Amniotic stem cell (primary cell): ENCODE measurements at regions not wholly inside any gene's neighbourhood (a gene's known extent, or its start where the extent isn't known, plus 50 kb on each side); places are given as distances from the start of the nearest gene placed in this dataset.

ENCODE experiments used
- DNase-seq: peaks from one replicate; lab custom pipeline; 2025; lab: John Stamatoyannopoulos, UW

DNA sequence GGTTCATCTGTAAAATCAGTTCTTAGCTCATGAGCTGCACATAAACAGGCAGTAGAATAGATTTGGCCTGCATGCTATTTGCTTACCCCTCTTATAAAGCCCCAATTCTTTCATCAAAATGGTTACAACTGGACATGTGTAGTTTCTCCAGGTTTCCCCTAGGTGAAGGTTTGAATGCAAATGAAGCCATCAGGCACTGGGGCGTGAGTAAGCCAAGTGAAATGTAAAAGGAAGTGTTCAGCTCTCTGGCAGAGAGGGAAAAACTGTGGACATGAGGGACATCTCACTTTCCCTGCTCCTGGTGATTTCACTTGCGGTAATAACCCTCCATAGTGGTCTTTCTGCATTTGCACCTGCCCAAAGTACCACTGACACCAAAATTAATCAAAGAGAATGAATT, 1402.3 kb upstream of the LRRTM1 start:
- DNase-seq, result no peak

DNA sequence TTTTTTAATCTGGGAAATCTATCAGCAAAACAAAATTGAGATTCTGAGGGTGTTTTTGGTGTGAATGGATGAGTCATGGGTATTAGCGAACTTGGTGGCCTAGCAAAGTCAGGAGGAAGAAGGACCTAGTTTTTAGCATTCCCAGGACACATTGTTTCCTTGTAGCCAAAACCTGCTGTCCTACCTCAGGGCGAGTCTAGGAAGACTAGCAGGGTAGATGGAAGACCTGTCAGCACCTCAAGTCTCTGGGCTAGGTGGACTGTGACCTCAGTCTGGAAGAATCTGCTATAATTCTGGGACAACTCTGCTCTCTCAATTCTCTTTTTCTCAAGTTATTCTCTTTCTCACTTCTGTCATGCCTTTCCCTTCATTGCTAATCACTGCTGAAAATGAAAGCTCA, 1399.3 kb upstream of the LRRTM1 start:
- no peak for DNase-seq

DNA sequence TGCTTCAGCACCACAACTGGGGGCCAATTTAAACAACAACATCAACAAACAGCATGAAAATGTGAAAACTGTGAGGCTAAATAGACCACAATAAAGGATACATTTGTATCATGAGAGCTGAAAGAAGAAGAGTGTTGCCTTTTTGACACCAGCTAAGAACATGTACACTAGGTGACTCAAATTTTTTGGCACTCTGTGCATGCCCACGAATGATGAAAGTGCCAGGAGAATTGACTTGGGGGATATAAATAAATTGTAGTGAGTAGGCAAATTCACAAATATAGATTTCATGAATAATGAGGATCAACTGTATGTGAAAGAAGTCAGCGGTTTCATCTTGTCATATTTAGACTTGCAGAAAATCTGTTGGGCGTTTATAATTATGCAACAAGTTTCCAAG, 1388.0 kb upstream of the LRRTM1 start:
- DNase-seq, result no peak

GRCh38 chr2:81675641-81676040, 1371.1 kb upstream of the LRRTM1 start:
- DNase-seq, result no peak

- DNase-seq, result no peak
These were observed 1368.4 kb upstream of the LRRTM1 start for GRCh38 chr2:81672923-81673322.

GRCh38 chr2:81672516-81672915, 1368.0 kb upstream of the LRRTM1 start:
- DNase-seq, result no peak

DNA sequence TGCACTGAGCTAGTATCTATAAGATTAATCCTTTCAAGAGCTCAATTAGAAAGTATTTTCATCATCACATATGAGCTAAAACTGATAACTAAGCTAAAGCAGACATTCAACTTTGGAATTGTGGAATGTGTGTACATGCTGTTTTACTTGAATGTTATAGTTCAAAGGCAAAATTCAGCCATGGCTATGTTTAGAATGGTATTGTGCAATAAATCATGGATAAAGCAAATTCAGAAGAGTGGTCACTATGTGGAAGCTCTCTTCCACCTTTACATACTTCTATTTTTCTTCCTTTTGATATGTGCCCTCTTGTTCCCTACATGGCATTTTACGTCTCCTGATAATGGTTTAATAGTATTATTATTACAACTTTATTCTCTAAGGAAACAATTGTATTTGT, 1366.3 kb upstream of the LRRTM1 start:
- no peak for DNase-seq

GRCh38 chr2:81661081-81661480, 1356.5 kb upstream of the LRRTM1 start:
- DNase-seq, result no peak

DNA sequence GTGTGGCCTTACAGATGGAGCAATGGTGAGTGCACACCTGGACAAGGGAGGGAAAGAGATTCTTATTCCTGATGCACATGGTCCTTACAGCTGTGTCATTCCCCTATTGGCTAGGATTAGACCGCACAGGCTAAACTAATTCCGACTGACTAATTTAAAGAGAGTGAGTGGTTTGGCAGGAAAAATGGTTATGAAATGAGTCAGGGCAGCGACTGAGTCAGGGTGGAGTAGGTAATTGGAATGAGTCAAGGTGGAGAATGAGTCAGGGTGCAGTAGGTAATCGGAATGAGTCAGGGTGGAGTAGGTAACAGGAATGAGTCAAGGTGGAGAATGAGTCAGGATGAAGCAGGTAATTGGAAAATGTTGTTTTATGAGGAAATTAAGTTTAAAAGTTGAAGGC, 1353.7 kb upstream of the LRRTM1 start:
- no peak for DNase-seq

DNA sequence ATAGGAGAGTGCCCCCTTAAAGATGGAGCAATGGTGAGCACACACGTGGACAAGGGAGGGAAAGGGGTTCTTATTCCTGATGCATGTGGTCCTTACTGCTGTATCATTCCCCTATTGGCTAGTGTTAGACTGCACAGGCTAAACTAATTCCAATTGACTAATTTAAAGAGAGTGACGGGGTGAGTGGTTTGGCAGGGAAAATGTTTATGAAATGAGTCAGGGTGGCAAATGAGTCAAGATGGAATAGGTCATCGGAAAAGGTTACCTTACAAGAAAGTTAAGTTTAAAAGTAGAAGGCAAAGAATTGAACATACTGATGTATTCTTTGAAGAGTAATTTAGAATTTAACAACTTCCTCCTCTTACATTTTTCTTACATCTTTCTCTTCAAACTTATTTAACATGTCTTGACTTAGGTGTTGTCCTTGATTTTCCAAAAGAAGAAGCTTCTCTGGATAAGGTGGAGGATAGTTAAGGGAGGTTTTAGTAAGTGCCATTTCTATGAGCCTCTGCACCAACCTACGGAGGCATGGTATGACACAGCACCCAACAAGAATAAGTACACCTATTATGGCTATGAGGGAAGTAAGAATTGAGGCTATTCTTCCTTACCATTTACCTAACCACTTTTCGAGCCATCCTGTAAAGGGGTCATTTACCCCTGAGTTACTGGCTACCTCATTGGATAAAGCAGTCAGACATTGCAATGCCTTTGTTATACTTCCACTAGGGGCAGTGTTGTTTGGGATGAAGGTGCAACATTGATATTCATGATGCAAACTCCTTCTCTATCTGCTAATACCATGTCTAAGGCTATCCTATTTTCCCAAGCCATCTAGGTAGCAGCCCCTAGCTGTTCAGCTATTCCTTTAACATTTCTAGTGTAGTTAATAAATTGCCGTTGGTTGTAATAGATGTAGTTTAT, 1345.8 kb upstream of the LRRTM1 start:
- DNase-seq, result no peak

DNA sequence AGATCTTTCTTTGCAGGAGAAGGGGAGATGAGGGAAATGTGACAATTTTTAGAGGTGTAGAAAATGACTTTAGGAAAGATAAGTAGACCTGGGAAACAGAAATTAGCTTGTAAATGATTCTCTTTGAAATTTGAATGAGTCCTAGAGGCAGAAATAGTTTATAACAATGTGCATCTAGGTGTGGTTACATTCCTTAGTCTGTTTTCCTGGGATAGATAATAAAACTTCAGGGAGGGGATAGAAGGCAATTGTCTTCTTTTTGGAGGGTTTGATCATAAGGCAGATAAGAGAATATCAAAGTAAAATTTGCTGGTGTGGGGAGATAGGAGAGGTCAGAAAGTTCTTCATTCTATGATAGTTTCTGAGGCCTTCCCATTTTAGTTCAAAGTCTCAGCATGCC, 1344.3 kb upstream of the LRRTM1 start:
- no peak for DNase-seq

DNA sequence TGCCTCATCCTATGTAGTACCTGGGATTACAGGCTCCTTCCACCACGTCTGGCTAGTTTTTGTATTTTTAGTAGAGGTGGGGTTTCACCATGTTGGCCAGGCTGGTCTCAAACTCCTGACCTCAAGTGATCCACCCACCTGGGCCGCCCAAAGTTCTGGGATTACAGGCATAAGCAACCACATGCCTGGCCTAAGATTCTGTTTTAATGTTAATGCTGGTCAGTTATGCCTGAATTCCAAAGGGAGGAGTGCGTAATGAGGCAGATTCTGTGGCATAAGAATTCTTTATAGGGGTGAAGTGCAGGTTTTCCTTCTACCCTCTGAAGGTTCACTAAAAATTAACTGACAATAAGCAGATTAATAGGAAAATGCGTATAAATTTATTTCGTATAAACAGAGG, 1343.8 kb upstream of the LRRTM1 start:
- no peak for DNase-seq

- DNase-seq, result no peak
These were observed 1343.2 kb upstream of the LRRTM1 start for GRCh38 chr2:81647715-81648230.

GRCh38 chr2:81645745-81646301, 1341.3 kb upstream of the LRRTM1 start:
- no peak for DNase-seq

GRCh38 chr2:81644189-81644588, 1339.6 kb upstream of the LRRTM1 start:
- no peak for DNase-seq

- DNase-seq, result no peak
These were observed 1320.3 kb upstream of the LRRTM1 start for GRCh38 chr2:81624825-81625224.

GRCh38 chr2:81600088-81600487, 1295.5 kb upstream of the LRRTM1 start:
- DNase-seq, result no peak

DNA sequence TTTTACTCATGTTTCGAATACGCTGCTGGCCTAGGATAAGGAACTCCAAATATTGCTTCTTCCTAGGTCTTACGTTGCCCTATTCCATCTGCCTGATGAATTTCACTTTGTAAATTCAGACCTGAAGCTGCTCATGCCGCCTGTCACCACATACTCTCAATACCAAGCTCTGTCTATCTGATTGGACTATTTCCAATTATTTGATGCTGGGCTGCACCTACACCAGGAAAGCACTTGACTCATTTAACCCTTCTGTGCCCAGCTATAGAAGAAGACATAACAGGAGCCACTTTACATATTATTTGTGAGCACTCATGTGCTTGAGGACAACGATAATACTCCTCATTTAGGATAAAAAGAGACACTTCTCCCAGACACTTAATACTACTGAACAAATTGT, 1293.9 kb upstream of the LRRTM1 start:
- no peak for DNase-seq

GRCh38 chr2:81589406-81589805, 1284.9 kb upstream of the LRRTM1 start:
- no peak for DNase-seq

DNA sequence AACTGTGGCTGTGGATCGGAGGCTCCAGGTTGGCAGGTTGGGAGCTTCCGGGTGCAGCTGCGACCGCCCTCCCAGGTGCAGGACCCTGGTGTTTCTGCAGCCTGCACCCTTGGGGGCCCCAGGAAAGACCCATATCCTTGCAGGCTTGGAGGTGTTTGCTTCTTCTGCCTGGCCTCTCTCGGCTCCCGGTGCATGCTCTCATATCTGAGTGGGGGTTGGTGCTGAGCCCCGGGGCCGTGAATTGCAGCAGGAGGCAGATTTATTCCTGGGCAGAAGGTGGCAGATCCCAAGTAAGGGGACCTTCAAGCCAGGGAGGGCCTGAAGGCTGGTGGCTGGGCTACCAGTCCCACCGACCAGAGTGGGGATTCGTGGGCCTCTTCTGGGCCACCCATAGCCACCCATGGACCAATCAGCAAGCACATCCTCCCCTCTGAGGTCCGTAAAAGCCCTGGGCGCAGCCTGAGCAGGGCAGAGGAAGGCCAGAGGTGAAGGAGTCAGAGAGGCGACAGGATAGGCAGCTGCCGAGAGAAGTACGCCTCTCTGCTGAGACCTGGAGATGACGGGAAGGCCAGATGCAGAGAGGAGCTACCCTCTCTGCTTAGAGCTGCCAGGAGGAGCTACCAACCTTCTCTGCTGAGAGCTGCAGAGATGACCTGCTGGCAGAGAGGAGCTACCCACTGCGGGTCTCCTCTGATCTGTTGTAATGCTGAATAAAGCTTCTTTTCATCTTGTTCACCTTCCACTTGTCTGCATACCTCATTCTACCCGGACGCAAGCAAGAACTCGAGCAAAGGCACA, 1279.0 kb upstream of the LRRTM1 start:
- no peak for DNase-seq

DNA sequence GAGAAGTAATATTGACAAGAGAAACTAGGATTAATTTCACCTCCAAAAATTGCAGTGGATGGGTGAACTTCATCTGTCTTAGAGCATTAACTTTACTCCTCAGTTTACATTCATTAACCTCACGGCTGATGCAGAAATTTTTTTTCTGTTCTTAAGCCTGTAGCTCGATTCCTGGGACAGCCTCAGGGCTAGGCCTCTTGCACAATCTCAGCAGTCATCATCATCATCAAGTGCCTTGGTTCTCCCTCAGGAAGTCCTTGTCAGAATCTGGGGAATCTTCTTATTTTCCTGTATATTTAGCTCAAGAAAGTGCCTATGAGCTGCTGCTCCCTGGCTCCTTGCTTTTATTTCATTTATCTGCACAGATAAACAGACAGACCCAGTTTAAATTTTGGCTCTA, 1272.2 kb upstream of the LRRTM1 start:
- no peak for DNase-seq

DNA sequence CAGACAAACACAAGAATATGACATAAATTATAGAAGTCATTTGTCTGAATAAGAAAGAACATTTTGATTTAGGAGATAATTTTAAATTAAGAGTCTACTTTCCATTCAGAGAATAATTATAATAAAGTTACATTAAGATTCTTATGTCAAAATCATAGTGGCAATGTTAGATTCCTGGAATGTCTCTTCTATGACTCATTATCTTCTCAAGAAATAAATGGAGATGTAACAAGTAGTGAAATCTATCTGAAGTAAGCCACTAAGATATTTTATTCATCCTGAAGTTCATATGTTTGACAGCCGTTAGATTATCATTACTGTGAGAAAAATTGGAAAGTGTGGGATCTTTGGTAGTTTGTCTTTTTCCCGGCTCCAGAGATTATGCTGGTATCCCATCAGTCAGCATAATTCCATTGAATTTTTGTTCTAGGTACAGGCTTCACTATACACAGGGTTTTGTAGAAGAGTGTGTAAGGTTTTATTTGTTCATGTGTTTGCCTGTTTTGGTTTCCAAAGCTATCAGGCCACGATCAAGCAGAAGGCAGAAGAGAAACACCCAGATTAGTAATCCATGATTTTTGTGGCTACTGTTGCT, 1246.6 kb upstream of the LRRTM1 start:
- no peak for DNase-seq
